Suprapubic skin (tissue), 4 donors: ENCODE measurements at regions not wholly inside any gene's neighbourhood (a gene's known extent, or its start where the extent isn't known, plus 50 kb on each side); places are given as distances from the start of the nearest gene placed in this dataset.

Source experiments
- EP300 ChIP-seq: sonication (generic); formaldehyde crosslinking; IDR thresholded peaks from one replicate; pipeline ENCODE4 v1.6.1; 2017; ENCODE audit warnings: antibody characterized with exemption
- POLR2A ChIP-seq, 2 donors: fragments of 450-650 bp; IDR thresholded peaks; one replicate each; pipeline ENCODE4 v1.6.1; 2017; ENCODE audit warnings: antibody characterized with exemption in 2 of 2, mild to moderate bottlenecking in 2 of 2, moderate library complexity in 2 of 2
- POLR2AphosphoS5 ChIP-seq, 3 donors: sonication (generic); formaldehyde crosslinking; IDR thresholded peaks; one replicate each; pipeline ENCODE4 v1.6.1; 2017; ENCODE audit warnings: antibody characterized with exemption in 3 of 3
- TF ChIP-seq, protein P1 (sequence below), 2 donors: fragments of 200-600 bp in 1 of 2; fragments of 450-650 bp in 1 of 2; sonication (generic) in 1 of 2; IDR thresholded peaks; one replicate each; pipeline ENCODE4 v1.5.1; 2016 to 2019; ENCODE audit warnings: antibody characterized with exemption in 2 of 2, mild to moderate bottlenecking in 1 of 2, moderate library complexity in 1 of 2

DNA sequence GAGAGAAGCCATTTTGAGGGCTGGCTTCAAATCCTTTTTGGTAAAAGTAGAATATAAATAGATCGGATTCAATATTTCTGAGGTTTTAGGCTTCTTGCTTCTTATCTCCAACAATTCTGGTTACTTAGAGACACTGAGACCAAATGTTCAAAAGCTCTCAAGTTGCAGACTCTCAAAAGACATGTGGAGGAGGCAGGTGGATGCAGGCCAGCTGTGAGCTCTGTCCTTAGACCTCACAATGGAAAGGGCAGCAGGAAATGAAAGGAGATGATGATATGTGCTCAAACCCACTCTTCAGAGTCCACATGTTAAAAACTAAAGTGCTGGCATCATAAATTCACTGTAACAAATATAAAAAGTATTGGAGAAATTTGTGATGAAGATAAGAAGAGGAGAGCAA is 424.9 kb upstream of the ALCAM start:
- TF ChIP-seq POLR2A (IDR thresholded peaks at IDR 0.05) (no peak), EP300 (no peak), POLR2AphosphoS5 (IDR thresholded peaks at IDR 0.05) (no peak)
- TF ChIP-seq, protein P1, sequence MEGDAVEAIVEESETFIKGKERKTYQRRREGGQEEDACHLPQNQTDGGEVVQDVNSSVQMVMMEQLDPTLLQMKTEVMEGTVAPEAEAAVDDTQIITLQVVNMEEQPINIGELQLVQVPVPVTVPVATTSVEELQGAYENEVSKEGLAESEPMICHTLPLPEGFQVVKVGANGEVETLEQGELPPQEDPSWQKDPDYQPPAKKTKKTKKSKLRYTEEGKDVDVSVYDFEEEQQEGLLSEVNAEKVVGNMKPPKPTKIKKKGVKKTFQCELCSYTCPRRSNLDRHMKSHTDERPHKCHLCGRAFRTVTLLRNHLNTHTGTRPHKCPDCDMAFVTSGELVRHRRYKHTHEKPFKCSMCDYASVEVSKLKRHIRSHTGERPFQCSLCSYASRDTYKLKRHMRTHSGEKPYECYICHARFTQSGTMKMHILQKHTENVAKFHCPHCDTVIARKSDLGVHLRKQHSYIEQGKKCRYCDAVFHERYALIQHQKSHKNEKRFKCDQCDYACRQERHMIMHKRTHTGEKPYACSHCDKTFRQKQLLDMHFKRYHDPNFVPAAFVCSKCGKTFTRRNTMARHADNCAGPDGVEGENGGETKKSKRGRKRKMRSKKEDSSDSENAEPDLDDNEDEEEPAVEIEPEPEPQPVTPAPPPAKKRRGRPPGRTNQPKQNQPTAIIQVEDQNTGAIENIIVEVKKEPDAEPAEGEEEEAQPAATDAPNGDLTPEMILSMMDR (IDR thresholded peaks at IDR 0.05) = no peak
